ENCODE measurements at regions not wholly inside any gene's neighbourhood (a gene's known extent, or its start where the extent isn't known, plus 50 kb on each side); places are given as distances from the start of the nearest gene placed in this dataset.
"Not testable (repeated sequence)": the region's sequence is repeated elsewhere in the genome, so short reads cannot be mapped to it uniquely, and the experiment has no call there.

GRCh38 chr1:119254067-119254720 lies 113.7 kb upstream of the WARS2 start:
- no peak for DNase-seq

- not testable (repeated sequence) for DNase-seq
Measured at GRCh38 chr1:119256089-119256488, 112.5 kb upstream of the HAO2 start.

GRCh38 chr1:119260506-119260905 lies 108.1 kb upstream of the HAO2 start:
- DNase-seq = no peak

DNA sequence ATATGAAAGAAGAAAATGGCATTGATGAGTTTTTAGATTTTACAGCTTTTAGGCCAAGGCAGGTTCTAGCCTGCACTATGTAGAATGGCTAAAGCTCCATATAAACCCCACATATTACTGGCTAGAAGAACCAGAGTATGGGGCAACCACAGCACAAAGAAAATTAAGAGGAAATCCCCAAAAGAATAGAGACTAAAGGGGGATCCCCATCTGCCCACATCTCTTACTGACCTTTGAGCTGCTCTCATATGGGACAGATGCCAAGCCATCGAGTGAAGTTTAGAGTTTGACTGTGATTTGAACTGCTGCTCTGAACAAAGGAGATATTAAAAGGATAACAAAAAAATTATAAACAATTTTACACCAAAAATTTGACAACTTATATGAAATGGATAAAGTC lies 102.2 kb upstream of the HAO2 start:
- no peak for DNase-seq

- no peak for DNase-seq
Measured at GRCh38 chr1:119266858-119267257, 101.7 kb upstream of the HAO2 start.

DNA sequence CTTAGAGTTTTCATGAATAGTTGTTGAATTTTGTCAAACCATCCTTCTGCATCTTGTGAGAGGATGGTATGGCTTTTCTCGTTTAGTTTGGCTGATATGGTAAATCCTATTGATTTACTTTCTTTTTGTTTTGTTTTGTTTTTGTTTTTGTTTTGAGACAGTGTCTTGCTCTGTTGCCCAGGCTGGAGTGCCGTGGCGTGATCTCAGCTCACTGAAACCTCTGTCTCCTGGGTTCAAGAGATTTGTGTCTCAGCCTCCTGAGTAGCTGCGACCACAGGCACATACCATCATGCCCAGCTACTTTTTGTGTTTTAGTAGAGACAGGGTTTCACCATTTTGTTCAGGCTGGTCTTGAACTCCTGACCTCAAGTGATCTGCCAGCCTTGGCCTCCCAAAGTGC lies 101.3 kb upstream of the HAO2 start:
- DNase-seq = not testable (repeated sequence)

- no peak for DNase-seq
Measured at GRCh38 chr1:119268879-119269278, 99.7 kb upstream of the HAO2 start.

DNA sequence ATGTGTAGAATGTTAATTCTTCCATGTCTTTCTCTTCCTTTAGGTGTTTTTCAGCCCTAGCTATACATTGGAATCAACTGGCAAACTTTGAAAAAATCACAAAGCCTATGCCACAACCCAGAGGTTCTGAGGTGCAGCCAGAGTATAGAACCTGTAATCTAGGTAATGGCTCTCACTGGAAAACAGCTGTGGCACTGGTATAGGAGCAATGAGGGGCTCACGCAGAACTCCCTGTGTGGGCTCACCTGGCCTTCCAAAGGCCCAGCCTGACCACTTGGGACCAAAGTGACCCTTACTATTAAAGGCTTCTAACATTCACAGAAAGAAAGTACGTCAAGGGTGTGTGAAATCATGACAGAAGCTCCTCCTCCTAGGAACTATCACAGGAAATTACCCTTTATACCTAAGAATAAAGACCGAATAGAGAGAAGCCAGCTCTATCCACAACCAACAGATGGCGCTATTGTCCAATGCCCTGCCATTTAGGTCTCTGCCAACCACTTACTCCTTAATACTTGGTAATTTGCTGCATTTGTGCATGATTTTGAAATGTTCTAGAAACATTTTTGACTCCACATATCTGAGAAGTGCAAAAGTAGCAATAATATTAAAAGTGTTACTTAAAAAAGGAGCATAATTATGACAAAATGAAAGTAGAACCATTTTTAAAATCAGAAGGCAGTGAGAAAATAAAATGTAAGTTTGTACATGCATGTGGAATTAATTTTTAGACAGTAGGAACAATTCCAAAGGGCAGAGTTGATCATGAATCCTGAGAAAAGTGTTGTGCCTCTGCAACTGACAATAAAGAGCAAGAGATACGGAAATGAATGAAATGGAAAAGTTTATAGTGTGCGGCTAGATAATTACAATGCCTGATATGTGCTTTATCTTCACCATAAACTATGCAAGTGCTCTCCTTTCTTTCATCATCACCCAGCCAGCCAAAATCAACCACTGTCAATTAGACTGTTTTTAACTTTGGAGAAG lies 93.1 kb upstream of the HAO2 start:
- peak; percentile 4 to 64 (median 62) for DNase-seq

DNA sequence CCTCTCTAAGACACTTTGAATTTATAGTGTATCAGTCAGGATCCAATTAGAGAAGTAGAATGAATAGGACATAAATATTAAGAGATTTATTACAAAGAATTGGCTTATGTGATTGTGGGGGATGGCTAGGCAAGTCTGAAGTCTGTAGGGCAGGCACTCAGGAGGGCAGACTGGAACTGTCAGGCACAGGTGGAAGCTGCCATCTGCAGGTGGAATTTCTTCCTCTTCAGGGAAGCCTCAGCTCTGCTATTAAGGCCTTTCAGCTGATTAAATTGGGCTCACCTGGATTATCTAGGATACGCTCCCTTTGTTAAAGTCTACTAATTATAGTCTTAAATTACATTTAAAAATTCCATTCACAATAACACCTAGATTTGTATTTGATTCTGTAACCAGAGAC lies 92.0 kb upstream of the HAO2 start:
- peak; percentile 13 to 83 (median 54) for DNase-seq

GRCh38 chr1:119279456-119280381 lies 88.9 kb upstream of the HAO2 start:
- peak in 1 of 3 experiments; percentile 5 for DNase-seq

DNA sequence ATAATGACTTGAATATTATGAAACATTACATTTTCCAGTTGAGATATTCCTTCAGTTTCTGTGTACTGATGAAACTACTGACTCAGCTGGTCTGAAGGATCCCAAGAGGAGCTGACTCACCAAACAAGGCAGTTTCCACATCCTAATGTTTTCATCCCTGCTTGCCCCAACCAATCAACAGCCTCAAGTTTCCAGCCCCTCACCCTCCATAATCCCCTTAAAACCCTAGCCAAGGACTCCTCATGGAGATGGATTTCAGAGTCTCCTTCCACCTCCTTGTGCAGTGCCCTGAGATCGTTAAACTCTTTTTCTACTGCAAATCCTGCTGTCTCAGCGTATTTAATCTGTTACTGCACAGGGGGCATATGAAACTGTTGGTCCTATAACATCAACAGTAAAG lies 83.1 kb upstream of the HAO2 start:
- no peak for DNase-seq

- DNase-seq = peak; percentile 58 to 84 (median 77)
Measured at GRCh38 chr1:119286587-119287181, 81.9 kb upstream of the HAO2 start.

GRCh38 chr1:119288751-119289150 lies 79.8 kb upstream of the HAO2 start:
- DNase-seq = no peak

- DNase-seq = no peak
Measured at GRCh38 chr1:119290297-119290696, 78.3 kb upstream of the HAO2 start.

DNA sequence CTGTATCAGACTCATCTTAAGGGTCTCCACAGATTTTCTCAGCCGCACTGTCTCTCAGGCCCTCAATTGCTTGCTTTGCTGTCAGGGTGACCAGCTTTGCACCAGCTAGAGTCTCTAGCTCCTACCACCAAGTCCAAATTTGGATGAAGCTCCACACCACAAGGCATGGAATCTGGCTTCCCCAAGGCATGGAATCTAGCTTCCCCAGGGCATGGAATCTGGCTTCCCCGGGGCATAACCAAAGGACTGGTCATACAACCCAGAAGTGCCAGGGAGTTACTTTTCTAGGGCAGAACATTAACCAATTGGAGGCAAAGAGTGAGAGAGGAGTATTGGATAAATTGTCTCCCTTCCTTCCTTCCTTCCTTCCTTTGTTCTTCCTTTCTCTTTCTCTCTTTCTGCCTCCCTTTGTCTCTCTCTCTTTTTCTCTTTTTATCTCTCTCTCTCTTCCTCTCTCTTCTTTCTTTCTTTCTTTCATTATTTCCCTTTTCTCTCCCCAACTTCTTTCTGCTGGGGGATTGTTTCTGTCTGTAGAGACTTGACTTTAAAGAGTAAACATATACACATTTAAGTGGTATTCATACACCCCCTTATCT lies 76.9 kb upstream of the HAO2 start:
- DNase-seq = no peak

GRCh38 chr1:119293797-119294196 lies 74.8 kb upstream of the HAO2 start:
- DNase-seq = no peak

GRCh38 chr1:119294199-119294598 lies 74.4 kb upstream of the HAO2 start:
- DNase-seq = no peak

GRCh38 chr1:119294722-119295121 lies 73.9 kb upstream of the HAO2 start:
- DNase-seq = peak in 1 of 3 experiments; percentile 16

DNA sequence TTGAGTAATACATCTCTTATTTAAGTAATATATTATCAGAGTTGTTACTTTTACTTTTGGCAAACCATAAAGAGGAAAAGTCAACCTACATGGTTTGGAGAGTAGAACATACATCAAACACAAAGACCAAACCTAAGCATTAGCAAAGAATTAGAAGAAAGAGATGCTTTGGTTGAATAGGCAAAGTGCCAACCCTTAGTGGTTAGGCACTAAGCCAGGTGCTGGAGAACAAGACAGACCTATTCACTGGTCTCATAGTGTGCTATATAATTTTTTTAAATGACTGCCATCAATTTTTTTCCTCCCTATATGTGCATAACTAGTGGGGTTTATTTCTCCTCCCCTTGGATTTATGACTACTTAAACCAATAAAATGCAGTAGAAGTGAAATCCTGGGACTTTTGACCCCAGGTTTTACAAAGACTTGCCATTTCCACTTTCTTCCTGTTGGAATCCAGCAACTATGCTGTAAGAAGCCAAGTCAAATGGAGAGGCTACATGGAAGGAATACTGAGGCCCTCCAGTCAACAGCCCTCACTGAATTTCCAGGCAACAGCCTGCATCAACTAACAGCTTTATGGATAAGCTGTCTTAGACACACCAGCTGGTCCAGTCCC lies 69.8 kb upstream of the HAO2 start:
- DNase-seq = peak in 2 of 3 experiments; percentile 13 to 54

GRCh38 chr1:119302011-119302410 lies 66.6 kb upstream of the HAO2 start:
- DNase-seq = no peak

DNA sequence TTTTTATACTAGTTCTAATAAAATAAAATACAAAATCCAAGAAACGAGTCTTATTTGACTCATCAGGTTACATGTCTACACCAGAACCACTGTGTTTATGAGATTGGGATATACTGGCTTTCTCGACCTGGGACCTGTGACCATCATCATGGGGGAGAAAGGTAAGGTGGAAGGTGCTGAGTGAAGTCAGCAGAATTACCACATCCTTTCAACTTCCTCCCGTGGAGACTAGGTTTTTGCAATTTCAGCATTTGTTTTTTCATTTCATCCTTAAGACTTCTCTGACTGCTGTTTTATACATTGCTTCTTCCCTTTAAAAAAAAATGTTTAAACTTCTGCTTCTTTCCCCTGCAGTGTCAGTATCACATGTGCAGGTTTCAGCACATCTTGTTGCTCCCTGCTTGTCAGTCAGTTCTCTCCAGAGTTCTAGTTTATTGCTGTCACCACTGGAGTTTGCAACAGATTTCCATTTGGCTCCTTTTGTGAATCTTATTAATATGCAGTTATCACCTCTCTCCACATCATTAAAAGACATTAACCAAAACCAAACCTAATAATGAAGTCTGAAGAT lies 60.4 kb upstream of the HAO2 start:
- DNase-seq = no peak

All from NCI-H1417 (cell line).